GM19372 (cell line): ENCODE measurements at regions not wholly inside any gene's neighbourhood (a gene's known extent, or its start where the extent isn't known, plus 50 kb on each side); places are given as distances from the start of the nearest gene placed in this dataset.
"Not testable (repeated sequence)": the region's sequence is repeated elsewhere in the genome, so short reads cannot be mapped to it uniquely, and the experiment has no call there.

Experiments
- ATAC-seq: cut with Tn5 transposase; IDR thresholded peaks from one replicate; pipeline ENCODE4 v1.9.1; 2021; ENCODE audit warnings: mild to moderate bottlenecking, low read depth, moderate library complexity; ENCODE audit not compliant: unreplicated experiment

DNA sequence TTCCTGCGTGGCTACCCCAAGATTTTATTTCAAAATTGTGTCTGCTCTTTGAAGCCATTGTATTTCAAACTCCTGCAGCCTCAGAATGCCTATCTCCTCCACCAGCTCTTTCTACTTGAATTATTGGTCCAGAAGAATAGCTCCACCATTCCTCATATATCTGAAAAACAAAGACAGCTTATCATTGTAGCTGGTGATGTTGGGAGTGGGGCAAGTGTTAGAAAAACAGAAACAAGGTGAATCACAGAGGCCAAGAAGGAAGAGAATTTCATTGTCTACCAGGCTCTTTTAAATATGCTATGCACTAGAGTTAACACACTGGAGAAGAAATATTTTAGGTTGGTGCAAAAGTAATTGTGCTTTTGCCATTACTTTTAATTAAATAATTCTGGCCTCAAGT lies 307.9 kb upstream of the ROPN1 start:
- no peak for ATAC-seq

DNA sequence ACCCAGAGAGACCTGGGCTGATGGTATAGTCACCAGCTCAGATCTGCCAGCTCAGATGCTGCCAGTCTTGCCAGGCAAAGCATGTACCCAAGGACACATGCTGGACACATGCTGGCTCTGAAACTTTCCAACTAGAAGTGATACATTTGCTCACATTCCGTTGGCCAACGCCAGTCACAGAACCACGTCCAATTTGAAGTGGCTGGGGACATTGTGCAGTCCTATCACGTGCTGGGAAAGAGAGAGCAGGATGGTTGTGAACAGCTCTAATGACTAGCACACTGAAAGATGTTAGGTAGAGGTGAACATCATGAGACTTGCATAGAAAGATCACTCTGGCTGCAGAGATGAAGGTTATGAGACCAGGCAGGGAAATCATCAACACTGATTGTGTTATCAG lies 308.5 kb upstream of the ROPN1 start:
- ATAC-seq = no peak

DNA sequence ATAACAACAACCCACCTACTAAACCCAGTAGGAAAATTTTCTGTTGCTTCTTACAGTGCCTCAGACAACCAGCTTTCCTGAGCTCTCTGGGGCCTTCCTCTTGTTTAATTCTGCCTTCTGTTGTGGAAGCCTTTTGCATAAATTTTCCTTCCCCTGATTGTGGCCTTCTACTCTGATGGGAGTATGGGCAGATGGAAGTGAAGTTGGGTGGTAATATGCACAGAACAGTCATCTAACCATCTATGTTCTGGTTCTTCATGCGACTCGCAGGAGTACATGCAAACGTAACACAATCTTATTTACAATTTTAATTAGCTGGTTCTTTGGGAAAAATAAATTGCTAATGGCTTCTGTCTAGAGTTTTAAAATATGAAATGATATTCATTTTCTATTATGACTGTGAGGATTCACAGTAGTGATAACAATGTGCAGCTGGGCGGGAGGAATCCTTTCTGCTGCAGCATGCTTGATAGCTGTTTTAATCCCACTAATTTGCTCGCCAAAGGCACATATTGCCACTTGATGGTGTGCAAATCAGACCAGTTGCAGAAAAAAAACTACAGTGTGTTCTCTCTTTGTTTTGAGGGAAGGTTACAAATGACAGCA lies 311.5 kb upstream of the ROPN1 start:
- no peak for ATAC-seq

DNA sequence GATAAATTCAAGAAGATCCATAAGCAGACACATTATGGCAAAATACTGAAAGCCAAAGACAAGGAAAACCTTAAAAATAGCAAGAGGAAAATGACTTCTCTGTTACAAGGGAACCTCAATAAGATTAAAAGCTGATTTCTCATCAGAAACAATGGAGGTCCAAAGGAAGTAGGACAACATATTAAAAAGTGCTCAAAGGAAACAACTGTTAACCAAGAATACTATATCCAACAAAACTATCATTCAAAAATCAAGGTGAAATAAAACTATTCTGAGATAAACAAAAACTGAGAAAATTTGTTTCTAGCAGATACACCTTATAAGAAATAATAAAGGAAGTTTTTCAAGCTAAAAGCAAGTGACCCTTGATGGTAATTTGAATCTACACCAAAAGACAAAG lies 314.7 kb upstream of the ROPN1 start:
- no peak for ATAC-seq

DNA sequence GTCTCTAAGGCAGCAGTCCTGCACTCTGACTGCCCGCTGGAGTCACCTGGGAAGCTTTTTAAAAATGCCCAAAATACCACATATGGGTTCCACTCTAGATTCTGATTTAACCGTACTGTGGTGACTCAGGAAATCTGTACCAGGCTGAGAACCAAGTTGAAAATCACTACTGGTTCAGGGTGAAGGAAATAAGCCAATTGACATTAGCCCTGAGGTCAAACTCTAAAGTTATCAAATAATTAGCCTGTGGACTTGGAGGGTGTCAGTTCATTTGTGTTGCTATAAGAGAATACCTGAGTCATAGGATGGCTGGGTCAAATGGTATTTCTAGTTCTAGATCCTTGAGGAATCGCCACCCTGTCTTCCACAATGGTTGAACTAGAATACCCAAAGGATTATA lies 321.7 kb upstream of the ROPN1 start:
- no peak for ATAC-seq

DNA sequence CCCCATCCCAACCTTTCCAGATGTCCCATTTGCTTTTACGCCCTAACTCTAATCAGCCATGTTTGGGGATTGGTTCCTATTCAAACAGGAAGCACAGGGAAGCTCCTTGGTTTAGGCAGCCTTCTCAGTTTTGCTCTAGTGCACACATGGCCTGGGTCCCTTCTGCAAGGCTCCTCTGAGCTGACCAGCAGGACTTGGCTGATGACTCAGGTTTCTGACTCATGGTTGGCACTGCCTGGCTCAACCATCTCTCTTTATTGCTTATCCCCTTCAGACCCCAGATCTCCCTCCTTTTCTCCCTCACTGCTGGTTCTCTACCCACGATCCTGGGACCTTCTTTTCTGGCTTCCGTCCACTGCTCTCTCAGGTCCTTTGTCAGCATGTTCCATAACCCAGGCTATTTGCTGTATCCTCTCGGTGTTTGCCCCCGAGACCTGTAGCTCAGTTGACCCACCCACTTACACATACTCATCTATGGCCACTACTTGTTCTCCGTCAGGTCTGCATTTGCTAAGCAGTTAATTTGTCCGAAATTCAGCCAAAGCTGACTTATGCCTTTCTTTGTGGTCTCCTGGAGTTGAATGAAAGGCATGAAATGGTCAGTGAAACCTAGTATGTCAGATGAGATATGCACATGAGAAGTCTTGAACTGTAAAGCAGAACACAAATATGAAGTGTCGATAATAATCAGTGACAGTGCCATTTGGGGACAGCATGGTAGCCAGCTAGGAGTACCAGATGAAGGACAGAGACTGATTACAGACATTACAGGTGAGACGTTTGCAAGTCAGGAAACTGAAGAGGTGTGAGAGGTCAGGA lies 323.5 kb upstream of the ROPN1 start:
- no peak for ATAC-seq

DNA sequence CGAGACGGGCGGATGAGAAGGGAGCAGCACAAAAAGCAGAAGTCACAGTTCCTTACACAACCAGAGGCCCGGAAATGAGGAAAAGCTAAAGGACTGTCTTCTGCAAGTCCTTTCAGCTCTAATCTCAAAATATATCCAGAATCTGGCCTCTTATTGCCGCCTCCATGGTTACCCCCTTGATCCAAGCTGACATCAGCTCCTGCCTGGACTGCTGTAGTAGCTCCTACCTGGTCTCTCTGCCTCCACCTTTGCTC lies 324.0 kb upstream of the ROPN1 start:
- no peak for ATAC-seq

DNA sequence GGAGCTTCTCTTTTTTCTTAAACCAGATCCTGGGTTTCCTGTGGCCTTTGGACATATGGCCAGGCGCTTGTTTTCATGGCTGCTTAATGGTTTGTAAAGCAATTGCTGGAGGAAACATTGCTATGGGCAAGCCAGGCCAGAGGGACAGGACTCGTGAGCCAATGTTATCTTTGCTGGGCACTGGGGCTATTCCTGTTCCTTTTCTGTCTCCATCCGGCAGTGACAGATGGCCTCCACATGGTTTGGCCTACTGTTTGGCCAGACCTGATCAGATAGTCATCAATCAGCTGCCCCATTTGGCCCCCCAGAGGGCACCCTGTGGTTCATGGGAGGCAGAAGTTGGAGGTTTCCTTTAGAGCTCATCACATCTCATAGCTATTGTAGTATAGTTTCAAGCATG lies 326.1 kb upstream of the ROPN1 start:
- no peak for ATAC-seq

DNA sequence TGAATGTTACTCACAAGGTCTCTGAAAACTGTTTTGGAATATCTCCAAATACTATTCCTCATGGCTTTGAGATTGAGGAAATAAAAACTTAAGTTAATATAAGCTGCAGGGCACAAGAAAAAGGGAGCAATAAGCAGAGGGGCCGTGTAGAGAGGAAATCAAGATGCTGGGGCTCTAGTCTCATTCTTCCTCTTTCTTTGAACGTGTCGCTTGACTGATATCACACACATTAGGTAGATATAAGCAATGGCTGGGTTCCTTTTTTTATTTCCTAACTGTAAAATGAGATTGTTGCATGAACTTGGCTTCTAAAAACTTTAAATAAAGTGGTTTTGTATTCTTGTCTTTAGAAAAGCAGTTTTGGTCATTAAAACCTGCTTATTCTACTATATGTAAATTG lies 326.7 kb upstream of the ROPN1 start:
- no peak for ATAC-seq

DNA sequence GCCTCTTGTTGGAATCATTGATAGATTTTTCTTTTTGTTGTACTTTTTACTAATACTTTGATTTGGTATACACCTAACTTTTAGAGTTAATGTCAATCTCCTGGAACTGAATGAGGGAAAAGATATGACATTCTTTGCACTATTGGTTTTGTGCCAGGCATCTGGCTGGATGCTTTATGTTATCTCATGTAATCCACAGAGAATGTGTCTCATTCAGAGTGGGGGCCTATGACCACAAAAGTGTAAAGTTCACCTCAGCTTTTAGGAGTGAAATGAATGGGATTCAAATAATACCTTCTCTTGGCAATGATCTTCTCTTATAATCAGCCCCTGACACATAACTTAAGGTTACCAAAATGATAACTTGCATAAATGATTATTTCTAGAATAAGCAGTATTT lies 329.1 kb upstream of the ROPN1 start:
- ATAC-seq = no peak

DNA sequence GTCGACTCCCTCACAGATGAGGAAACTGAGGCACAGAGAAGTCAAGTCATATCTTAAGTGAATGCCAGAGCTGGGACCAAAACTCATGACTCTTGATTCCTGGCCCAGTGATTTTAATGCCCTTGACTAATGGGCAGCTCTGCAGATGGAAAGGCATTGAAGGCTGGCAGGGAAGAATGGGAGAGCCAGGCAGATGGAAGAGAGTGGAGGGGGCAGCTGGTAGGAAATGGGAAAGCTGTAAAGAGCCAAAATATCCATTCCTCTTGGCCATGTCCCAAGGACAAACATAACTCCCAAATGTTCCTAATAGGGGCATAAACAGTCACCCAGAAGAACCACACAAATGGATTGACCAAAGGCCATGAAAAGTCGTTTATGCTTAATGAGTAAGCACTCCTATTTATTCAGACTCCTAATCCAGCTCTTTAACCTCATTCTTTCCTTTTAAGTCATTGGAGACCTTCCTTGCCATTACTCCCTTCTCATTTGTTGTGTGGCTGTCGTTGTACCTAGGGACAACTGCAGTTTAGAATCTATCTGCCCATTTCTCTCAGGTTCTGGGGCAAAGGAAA lies 330.5 kb upstream of the ROPN1 start:
- ATAC-seq = no peak

DNA sequence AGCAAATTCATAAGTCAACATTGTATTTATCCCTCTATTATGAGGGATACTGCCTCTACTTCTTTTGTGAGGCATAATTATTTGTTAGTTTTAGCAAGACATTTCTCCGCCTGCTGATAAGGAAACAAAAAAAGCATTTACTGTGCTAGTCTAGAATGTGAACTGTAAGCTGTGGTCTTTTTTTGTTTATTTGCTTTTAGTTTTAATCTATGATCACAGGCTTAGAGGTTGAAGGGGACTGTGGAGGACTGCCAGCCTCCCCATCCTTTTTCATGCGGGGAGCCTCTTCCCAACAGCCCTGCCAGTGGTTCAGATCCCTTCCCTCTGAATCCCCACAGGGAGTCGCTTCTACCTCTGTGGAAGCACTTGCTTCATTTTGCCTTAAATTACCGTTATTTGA lies 331.0 kb upstream of the ROPN1 start:
- ATAC-seq = no peak

DNA sequence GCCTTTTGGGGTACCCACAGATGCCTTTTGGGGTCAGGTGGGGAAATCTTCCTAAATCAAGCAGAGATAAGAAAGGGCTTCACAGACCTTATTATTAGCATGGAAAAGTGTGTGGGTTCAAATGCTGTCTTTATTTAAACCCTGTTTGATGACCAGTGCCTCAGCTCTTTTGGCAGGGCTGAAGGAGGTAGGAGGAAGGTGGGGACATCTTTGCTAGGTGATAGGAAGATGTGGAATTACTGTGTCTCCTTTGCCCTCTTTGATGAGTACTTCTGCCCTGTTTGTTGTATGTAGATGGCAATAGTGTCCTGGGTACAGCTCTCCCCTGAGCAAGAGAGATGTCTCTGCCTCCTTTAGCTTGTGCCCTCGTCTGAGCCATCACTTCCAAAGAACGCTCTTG lies 333.3 kb upstream of the ROPN1 start:
- ATAC-seq = no peak

DNA sequence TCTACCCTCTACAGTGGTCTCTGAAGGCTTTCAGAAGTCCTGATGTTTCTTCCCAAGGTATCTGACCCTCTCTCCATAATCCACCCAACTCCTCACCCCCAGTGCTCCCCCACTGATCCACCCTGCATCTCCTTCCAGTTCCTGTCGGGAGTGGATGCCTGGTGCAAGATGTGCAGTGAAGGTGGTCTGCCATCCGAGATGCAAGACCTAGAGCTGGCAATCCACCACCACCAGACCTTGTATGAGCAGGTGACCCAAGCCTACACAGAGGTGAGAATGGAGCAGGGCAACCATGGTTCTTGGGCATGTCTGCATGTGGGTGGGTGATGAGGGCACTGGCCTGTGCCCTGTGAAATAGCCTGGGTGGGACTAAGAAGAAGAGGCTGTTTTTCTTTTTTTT lies 337.8 kb upstream of the ROPN1 start:
- no peak for ATAC-seq

DNA sequence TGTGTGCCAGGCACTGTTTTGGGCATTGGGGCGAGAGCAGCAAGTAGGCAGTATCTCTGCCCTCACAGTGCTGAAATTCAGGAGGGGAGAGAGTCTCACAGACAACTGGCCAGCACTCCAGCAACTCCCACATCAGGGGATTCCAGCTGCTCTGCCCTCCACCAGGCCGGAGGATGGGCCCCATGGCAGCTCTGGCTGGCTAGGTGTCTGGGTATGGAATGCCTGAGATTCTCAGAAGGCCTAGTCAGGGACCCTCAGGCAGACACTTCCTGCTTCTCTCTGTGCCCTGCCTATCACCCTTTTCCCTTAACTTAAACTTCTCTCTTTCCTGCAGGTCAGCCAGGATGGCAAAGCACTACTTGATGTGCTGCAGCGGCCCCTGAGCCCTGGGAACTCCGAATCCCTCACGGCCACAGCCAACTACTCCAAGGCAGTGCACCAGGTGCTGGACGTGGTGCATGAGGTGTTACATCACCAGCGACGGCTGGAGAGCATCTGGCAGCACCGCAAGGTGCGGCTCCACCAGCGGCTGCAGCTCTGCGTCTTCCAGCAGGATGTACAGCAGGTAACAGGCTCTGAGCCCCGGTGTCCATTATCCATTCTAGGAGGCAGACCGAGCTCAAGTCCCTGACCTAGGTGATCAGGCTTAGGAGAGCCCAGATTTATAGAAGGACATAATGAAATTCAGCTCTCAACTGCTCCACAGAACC lies 342.2 kb upstream of the ROPN1 start:
- ATAC-seq = no peak

DNA sequence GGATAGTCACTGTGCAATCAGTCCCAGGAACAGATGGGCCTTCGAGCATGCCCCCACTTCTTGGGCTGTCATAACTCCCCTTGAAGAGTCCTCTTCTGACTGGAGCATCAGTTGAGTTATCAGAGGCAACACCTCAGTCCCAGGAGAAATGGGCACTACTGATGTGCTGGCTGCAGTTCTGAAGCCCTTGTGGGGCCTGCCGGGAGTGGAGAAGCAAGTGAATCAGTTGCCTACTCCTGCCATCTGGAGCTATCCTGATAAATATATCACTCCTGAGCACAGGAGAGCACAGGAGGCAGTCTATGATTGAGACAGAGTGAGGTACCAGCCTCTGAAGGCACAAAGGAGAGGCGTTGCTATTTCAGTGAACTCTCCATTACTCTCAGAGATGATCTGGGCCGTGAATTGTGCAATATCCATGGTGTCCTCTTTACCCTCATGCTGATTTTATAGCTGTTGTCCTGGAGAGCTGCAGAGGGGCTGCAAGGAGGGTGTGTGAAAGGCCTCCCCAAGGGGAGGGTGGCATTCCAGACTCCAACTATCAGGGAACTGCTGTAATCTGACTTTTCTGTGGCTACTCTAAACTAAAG lies 344.2 kb upstream of the ROPN1 start:
- no peak for ATAC-seq

DNA sequence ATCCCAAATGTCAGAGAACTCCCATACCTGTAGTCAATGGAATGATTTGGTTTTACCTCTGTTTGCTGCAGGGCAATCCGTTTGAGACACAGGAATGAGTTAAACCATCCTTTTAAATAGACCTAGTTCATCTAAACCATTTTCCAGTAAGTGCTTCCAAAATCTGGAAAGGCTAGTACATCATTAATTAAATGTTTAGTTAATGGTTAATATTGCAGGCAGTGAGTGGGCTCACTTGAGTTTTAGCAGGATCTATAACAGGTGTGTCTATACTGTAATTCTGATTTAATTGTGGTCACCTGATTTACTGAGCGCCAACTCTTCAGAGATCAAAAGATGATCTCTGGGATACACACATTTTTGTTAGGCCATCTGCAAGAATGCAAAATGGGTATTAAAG lies 353.9 kb upstream of the ROPN1 start:
- ATAC-seq = no peak

DNA sequence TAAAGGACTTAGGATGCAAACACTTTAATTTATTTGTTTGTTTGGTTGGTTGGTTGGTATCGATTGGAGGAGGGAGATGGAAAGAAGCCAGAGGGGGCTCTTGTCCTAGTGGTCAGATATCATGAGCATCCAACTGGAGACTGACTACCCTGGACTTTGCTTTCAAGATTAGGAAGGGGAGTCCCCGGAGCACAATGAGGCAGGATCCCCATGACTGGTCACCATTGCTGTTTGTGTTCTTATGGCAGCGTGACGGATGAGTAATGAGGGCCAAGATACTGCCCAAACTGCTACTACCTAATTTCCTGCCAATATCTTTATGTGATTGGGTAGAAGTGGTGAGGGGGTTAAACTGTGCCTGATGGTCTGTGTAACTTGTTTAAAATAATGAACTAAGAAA lies 354.6 kb upstream of the ROPN1 start:
- ATAC-seq = no peak

DNA sequence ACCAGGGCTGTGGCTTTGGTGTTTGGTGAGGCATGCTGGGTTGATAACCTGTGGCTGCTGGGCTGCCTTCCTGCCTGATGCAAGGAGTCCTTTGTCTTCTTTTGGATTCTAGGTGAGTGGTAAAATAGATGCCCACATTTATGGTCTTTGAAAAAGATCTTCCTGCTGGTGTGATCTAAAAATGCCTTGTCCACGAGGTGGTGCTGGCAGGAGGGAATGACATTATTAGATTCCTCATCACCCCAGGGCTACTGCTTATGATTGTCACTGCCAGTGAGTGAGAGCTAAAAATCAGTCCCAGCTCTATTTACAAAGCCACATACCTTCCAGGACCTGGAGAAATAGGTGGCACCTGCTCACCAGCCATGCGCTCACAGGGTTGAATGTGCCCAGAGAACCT lies 355.5 kb upstream of the ROPN1 start:
- no peak for ATAC-seq

DNA sequence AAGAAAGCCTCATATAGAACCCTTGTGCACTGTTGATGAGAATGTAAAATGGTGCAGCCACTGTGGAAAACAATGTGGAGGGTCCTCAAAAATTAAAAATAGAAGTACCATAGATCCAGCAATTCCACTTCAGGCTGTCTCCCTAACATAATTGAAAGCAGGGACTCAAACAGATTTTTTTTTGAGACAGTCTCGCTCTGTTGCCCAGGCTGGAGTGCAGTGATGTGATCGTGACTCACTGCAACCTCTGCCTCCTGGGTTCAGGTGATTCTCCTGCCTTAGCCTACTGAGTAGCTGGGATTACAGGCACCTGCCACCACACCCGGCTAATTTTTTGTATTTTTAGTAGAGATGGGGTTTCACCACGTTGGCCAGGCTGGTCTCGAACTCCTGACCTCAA lies 356.6 kb upstream of the ROPN1 start:
- not testable (repeated sequence) for ATAC-seq

DNA sequence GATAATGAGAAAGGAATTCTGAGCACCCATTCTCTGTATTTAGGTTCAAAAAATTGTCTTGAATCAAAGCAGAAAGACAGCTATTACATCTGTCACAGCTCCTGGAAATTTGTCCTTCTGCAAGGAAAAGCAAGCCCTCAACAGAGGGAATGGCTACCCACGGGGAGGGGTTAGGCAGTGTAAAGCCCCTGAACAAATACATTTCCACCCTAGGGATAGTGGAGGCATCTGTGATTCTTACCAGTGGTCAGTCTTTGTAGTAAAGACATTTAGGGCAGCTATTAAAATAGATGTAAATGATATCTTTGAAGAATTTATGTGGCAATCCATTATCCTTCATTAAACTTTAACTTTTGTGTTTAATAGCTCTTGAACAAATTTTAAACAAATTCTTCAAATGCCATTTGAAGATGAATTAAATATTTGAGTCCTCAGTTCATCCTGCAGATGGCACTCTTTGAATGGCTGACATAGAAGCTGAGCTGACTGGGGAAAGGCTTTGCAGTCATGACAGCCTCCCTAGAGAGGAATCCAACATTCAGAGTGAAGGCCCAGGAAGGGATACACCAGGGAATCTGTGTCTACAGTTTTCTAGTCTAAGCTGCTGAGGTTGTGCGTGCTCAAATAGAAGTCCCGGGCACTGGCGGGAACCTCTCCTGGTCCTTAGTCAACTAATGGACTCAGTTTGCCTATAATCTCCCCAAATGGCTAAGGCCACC lies 359.7 kb upstream of the ROPN1 start:
- no peak for ATAC-seq
